HG03060 (cell line): ENCODE measurements at regions not wholly inside any gene's neighbourhood (a gene's known extent, or its start where the extent isn't known, plus 50 kb on each side); places are given as distances from the start of the nearest gene placed in this dataset.

Experiments
- ATAC-seq: cut with Tn5 transposase; IDR thresholded peaks from one replicate; pipeline ENCODE4 v1.9.1; 2021; ENCODE audit warnings: low read depth, moderate number of reproducible peaks; ENCODE audit not compliant: unreplicated experiment

GRCh38 chr9:95735701-95736100 lies 139.8 kb upstream of the ERCC6L2 start:
- ATAC-seq = no peak

- no peak for ATAC-seq
Observed at GRCh38 chr9:95733741-95734666, 141.5 kb upstream of the ERCC6L2 start.

GRCh38 chr9:95732802-95733688 lies 142.4 kb upstream of the ERCC6L2 start:
- ATAC-seq = no peak

- no peak for ATAC-seq
Observed at GRCh38 chr9:95731876-95732275, 143.6 kb upstream of the ERCC6L2 start.

GRCh38 chr9:95729669-95730368 lies 145.7 kb upstream of the ERCC6L2 start:
- no peak for ATAC-seq

- ATAC-seq = no peak
Observed at GRCh38 chr9:95729046-95729445, 146.4 kb upstream of the ERCC6L2 start.

GRCh38 chr9:95727947-95728520 lies 147.5 kb upstream of the ERCC6L2 start:
- no peak for ATAC-seq

- no peak for ATAC-seq
Observed at GRCh38 chr9:95726756-95727155, 148.7 kb upstream of the ERCC6L2 start.

GRCh38 chr9:95725045-95725444 lies 150.4 kb upstream of the ERCC6L2 start:
- ATAC-seq = no peak

GRCh38 chr9:95724253-95724991 lies 151.1 kb upstream of the ERCC6L2 start:
- ATAC-seq = peak; percentile 82

- no peak for ATAC-seq
Observed at GRCh38 chr9:95722141-95722540, 153.3 kb upstream of the ERCC6L2 start.

- ATAC-seq = no peak
Observed at GRCh38 chr9:95721061-95721531, 154.4 kb upstream of the ERCC6L2 start.

GRCh38 chr9:95720496-95720895 lies 155.0 kb upstream of the ERCC6L2 start:
- ATAC-seq = no peak

- no peak for ATAC-seq
Observed at GRCh38 chr9:95719354-95719753, 156.1 kb upstream of the ERCC6L2 start.

GRCh38 chr9:95718263-95718662 lies 157.2 kb upstream of the ERCC6L2 start:
- no peak for ATAC-seq

GRCh38 chr9:95715868-95716435 lies 159.5 kb upstream of the ERCC6L2 start:
- no peak for ATAC-seq

- no peak for ATAC-seq
Observed at GRCh38 chr9:95710446-95710845, 165.0 kb upstream of the ERCC6L2 start.

GRCh38 chr9:95696701-95697100 lies 178.8 kb upstream of the ERCC6L2 start:
- no peak for ATAC-seq

GRCh38 chr9:95691435-95691834 lies 174.7 kb upstream of the PTCH1 start:
- ATAC-seq = no peak
